ENCODE measurements at regions not wholly inside any gene's neighbourhood (a gene's known extent, or its start where the extent isn't known, plus 50 kb on each side); places are given as distances from the start of the nearest gene placed in this dataset.

DNA sequence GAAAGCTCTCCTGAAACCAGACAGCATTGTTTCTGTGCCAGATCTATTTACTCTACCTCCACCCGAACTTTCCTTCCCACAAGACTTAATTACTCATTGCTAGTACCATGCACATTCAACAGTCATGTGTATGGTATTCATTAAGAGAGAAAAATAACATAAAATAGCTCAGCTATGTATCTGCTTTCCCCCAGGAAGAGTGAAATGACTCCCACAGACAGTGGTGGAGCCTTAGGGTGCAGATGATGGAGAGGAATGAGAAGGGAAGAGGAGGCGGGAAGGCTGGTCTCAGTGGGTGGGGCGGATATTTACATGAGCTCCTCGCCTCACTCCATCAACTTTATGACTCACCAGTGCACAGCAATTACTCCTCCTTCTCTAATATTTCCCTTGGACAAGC lies 724.5 kb downstream of the EPHA4 start:
- intact Hi-C loops (cut with DNase I): no loop called here
- Histone ChIP-seq H3K27me3 (no peaks in the 10 kb centered on the region), H3K4me1 (no peaks in the 10 kb centered on the region), H3K9me3 (no peaks in the 10 kb centered on the region), H3K27ac (no peak overlapping the region), H3K4me3 (no peak overlapping the region), H3K36me3 (no peaks in the 10 kb centered on the region)
- TF ChIP-seq, protein P1, sequence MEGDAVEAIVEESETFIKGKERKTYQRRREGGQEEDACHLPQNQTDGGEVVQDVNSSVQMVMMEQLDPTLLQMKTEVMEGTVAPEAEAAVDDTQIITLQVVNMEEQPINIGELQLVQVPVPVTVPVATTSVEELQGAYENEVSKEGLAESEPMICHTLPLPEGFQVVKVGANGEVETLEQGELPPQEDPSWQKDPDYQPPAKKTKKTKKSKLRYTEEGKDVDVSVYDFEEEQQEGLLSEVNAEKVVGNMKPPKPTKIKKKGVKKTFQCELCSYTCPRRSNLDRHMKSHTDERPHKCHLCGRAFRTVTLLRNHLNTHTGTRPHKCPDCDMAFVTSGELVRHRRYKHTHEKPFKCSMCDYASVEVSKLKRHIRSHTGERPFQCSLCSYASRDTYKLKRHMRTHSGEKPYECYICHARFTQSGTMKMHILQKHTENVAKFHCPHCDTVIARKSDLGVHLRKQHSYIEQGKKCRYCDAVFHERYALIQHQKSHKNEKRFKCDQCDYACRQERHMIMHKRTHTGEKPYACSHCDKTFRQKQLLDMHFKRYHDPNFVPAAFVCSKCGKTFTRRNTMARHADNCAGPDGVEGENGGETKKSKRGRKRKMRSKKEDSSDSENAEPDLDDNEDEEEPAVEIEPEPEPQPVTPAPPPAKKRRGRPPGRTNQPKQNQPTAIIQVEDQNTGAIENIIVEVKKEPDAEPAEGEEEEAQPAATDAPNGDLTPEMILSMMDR (IDR thresholded peaks at IDR 0.05): no peak
- ATAC-seq: no peak
- no peak for FAIRE-seq
- DNase-seq: no peak
- 49 to 54% methylated on average over 4 of the region's 4 CpGs for WGBS, 2 donors

DNA sequence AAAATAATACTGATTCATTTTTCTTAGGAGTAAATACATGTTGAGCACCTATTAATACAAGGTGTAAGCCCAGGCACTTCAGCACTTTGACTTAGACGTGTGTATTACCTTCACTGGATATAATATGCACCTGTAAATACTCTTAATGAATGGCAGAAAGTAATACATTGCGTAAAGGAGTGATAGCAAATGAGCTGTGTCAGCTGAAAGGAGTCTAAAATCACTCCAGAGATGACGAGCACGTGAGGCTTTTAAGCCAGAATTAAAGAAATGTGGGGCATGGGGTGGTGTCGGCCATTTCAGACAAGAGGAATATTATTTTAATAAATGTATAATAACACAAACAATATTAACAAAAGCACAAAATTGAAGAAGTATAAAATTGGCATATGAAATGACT lies 722.7 kb downstream of the EPHA4 start:
- H3K4me3 ChIP-seq: no peak overlapping the region
- intact Hi-C loops (cut with DNase I): no loop called here
- no peak for ATAC-seq
- H3K36me3 ChIP-seq: no peaks in the 10 kb centered on the region
- H3K4me1 ChIP-seq: no peaks in the 10 kb centered on the region
- H3K27ac ChIP-seq: no peak overlapping the region
- TF ChIP-seq, protein P1 (IDR thresholded peaks at IDR 0.05): no peak
- H3K9me3 ChIP-seq: no peaks in the 10 kb centered on the region
- no peaks in the 10 kb centered on the region for H3K27me3 ChIP-seq
- no peak for DNase-seq
- 59 to 63% methylated on average over 5 of the region's 5 CpGs for WGBS, 2 donors
- no peak for FAIRE-seq

DNA sequence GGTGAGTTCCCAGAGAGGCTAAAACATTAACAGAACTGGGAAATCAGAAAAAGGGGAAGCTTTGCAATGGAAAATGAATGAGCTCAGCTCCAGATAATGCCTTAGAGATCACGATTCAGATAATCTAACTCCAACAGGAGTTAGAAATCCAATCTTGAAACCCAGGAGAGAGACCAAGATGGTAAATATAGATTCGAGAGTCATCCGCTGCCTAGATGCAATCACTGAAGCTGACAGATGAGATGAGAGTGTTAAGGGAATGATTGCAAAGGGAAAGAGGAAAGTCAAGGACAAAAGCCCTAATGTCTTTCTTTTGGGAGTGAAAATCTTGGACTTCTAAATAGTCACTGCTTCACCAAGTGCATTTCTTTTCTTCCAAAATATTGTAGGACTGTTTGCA lies 722.0 kb downstream of the EPHA4 start:
- intact Hi-C loops (cut with DNase I): no loop called here
- H3K4me1 ChIP-seq: no peaks in the 10 kb centered on the region
- H3K27me3 ChIP-seq: no peaks in the 10 kb centered on the region
- no peaks in the 10 kb centered on the region for H3K9me3 ChIP-seq
- TF ChIP-seq, protein P1 (IDR thresholded peaks at IDR 0.05): no peak
- H3K36me3 ChIP-seq: no peaks in the 10 kb centered on the region
- FAIRE-seq (no peak), ATAC-seq (no peak), DNase-seq (no peak)
- no peak overlapping the region for H3K4me3 ChIP-seq
- WGBS, 2 donors: 31 to 34% methylated on average over 3 of the region's 3 CpGs
- no peak overlapping the region for H3K27ac ChIP-seq

DNA sequence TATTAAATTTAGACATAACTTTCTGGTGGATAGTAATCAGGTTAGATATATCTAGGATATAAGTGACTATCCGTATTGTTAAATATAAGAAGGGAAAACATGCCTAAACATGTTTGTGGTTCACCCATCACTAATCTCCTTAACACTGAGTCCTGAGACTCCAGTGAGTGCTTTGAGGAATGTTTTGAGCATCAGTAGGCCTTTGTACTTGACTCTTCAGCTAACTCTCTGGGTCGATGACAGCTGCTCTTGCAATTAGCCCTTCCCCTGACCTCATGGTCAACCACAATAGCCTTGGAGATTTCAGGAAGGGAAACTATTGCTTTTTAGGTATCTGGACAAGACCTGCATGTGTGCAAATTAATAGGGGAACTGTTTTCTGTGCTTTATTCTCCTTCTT lies 716.8 kb downstream of the EPHA4 start:
- H3K4me1 ChIP-seq: no peaks in the 10 kb centered on the region
- no peaks in the 10 kb centered on the region for H3K9me3 ChIP-seq
- TF ChIP-seq, protein P1 (IDR thresholded peaks at IDR 0.05): no peak
- H3K27ac ChIP-seq: no peak overlapping the region
- FAIRE-seq (no peak), DNase-seq (no peak), ATAC-seq (no peak)
- intact Hi-C loops (cut with DNase I): no loop called here
- WGBS, 2 donors: 29 to 54% methylated on average over 2 of the region's 2 CpGs
- H3K27me3 ChIP-seq: no peaks in the 10 kb centered on the region
- H3K4me3 ChIP-seq: no peak overlapping the region
- no peaks in the 10 kb centered on the region for H3K36me3 ChIP-seq

DNA sequence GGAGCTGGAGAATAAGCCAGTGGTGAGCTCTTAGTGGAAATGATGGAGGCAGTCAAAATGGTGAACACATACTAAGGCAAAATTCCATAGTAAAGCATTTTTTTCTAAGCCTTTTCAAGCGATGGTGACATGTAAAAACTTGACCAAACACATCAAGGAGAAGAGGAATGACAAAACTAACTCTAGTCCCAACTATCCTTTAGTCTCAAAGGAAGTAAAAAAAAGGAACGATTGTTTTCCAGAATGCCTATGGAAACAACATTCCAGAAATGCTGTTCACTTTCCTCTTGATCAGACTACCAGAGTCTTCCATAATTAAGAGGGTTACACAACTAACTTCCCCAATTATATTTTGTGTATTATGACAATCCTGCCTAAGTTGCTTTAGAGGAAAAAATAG lies 715.6 kb downstream of the EPHA4 start:
- Histone ChIP-seq H3K9me3 (no peaks in the 10 kb centered on the region), H3K27ac (no peak overlapping the region), H3K27me3 (no peaks in the 10 kb centered on the region), H3K4me1 (no peaks in the 10 kb centered on the region), H3K4me3 (no peak overlapping the region), H3K36me3 (no peaks in the 10 kb centered on the region)
- intact Hi-C loops (cut with DNase I): no loop called here
- TF ChIP-seq, protein P1 (IDR thresholded peaks at IDR 0.05): no peak
- WGBS, 2 donors: 68 to 78% methylated on average over 2 of the region's 2 CpGs
- no peak for ATAC-seq
- no peak for FAIRE-seq
- DNase-seq: no peak

All from pancreas (tissue), 10 donors.